SK-N-SH (cell line): ENCODE measurements at regions not wholly inside any gene's neighbourhood (a gene's known extent, or its start where the extent isn't known, plus 50 kb on each side); places are given as distances from the start of the nearest gene placed in this dataset.

Experiments
- CTCF ChIA-PET: fragments of 300-600, 350-600 bp; formaldehyde crosslinking; extraction: SDS; loops from one replicate; lab custom pipeline; 2021; lab: Yijun Ruan, JAX
- POLR2A ChIA-PET: fragments of 350-600 bp; sonication (Branson Sonifier 250); formaldehyde crosslinking; extraction: SDS; loops from one replicate; lab custom pipeline; 2020; ENCODE audit warnings: antibody characterized with exemption, inconsistent platforms; lab: Yijun Ruan, JAX
- DNase-seq: peaks from one replicate; pipeline ENCODE4 v3.0.0; 2012
- H2AFZ ChIP-seq: fragments of 200-600 bp; sonication (generic); 2 replicates; pipeline ENCODE4 v1.8.1; 2016; ENCODE audit warnings: antibody characterized with exemption, mild to moderate bottlenecking, low read depth
- H3F3A ChIP-seq: fragments of 200-600 bp; sonication (generic); replicated peaks from 2 replicates; pipeline ENCODE3; 2016; ENCODE audit warnings: antibody characterized with exemption, mild to moderate bottlenecking; ENCODE audit not compliant: insufficient read depth
- H3K27ac ChIP-seq, 2 experiments: fragments of 200-500 bp in 1 of 2; fragments of 200-600 bp in 1 of 2; sonication (Bioruptor generic) in 1 of 2; sonication (generic), shearing (Covaris generic) in 1 of 2; 2 replicates each; pipeline versions ENCODE4 v1.5.1 to v1.6.1; 2014 to 2016; ENCODE audit warnings: low read depth in 2 of 2, inconsistent platforms in 1 of 2, low read length in 1 of 2, mild to moderate bottlenecking in 1 of 2, mixed read lengths in 1 of 2
- H3K27me3 ChIP-seq: fragments of 200-600 bp; sonication (generic), shearing (Covaris generic); 2 replicates; pipeline ENCODE4 v1.6.1; 2016; ENCODE audit warnings: mixed run types; ENCODE audit not compliant: insufficient read depth
- H3K36me3 ChIP-seq, 2 experiments: fragments of 200-500 bp in 1 of 2; fragments of 200-600 bp in 1 of 2; sonication (Bioruptor generic) in 1 of 2; sonication (generic) in 1 of 2; replicated peaks in 1 of 2; 2 replicates each; pipeline versions ENCODE3 to v1.5.1; 2014 to 2016; ENCODE audit warnings: low read length in 1 of 2, mild to moderate bottlenecking in 1 of 2; ENCODE audit not compliant: insufficient read depth in 2 of 2, control insufficient read depth in 1 of 2
- H3K4me1 ChIP-seq, 2 experiments: fragments of 200-500 bp in 1 of 2; fragments of 200-600 bp in 1 of 2; sonication (Bioruptor generic) in 1 of 2; sonication (generic), shearing (Covaris generic) in 1 of 2; 2 replicates each; pipeline versions ENCODE4 v1.5.1 to v1.6.1; 2014 to 2016; ENCODE audit warnings: low read depth in 1 of 2, low read length in 1 of 2, mixed run types in 1 of 2; ENCODE audit not compliant: insufficient read depth in 2 of 2, control insufficient read depth in 1 of 2
- H3K4me2 ChIP-seq: fragments of 200-600 bp; sonication (generic), shearing (Covaris generic); 2 replicates; pipeline ENCODE4 v1.6.1; 2017; ENCODE audit warnings: mixed run types
- H3K4me3 ChIP-seq, 2 experiments: fragments of 200-500 bp in 1 of 2; fragments of 200-600 bp in 1 of 2; sonication (Bioruptor generic) in 1 of 2; sonication (generic), shearing (Covaris generic) in 1 of 2; 2 replicates each; pipeline versions ENCODE4 v1.5.1 to v1.8.1; 2014 to 2016; ENCODE audit warnings: low read depth in 2 of 2, inconsistent platforms in 1 of 2, low read length in 1 of 2, mild to moderate bottlenecking in 1 of 2, mixed read lengths in 1 of 2, moderate library complexity in 1 of 2
- H3K79me2 ChIP-seq: fragments of 200-600 bp; sonication (generic); 2 replicates; pipeline ENCODE4 v1.8.1; 2017; ENCODE audit warnings: mild to moderate bottlenecking; ENCODE audit not compliant: insufficient read depth
- H3K9ac ChIP-seq: fragments of 200-600 bp; sonication (generic); 2 replicates; pipeline ENCODE4 v1.6.1; 2017; ENCODE audit warnings: mixed run types
- H3K9me2 ChIP-seq: fragments of 200-600 bp; sonication (generic); 2 replicates; pipeline ENCODE4 v1.6.1; 2017; ENCODE audit warnings: mixed run types
- H3K9me3 ChIP-seq: fragments of 200-600 bp; sonication (generic); 2 replicates; pipeline ENCODE4 v1.6.1; 2017; ENCODE audit warnings: mixed run types, mild to moderate bottlenecking, moderate library complexity
- H4K20me1 ChIP-seq: fragments of 200-600 bp; sonication (generic); 2 replicates; pipeline ENCODE4 v1.6.1; 2017; ENCODE audit warnings: mild to moderate bottlenecking, mixed run types; ENCODE audit not compliant: insufficient read depth
- CHD2 ChIP-seq: fragments of 150-350 bp; IDR thresholded peaks from 2 replicates; pipeline ENCODE4 v1.6.1; 2018; ENCODE audit warnings: low read length; ENCODE audit not compliant: partially characterized antibody
- CTCF ChIP-seq: fragments of 200-600 bp; sonication (generic); IDR thresholded peaks from 2 replicates; pipeline ENCODE4 v1.6.1; 2017; ENCODE audit warnings: antibody characterized with exemption, mild to moderate bottlenecking, moderate library complexity
- ELF1 ChIP-seq: IDR thresholded peaks from 2 replicates; pipeline ENCODE4 v1.4.0; 2012
- EP300 ChIP-seq, 2 experiments: IDR thresholded peaks; 2 replicates each; pipeline versions ENCODE4 v1.4.0 to v1.6.1; 2012; ENCODE audit warnings: borderline replicate concordance in 1 of 2, low read depth in 1 of 2, low read length in 1 of 2
- EZH2phosphoT487 ChIP-seq: fragments of 200-600 bp; sonication (generic); IDR thresholded peaks from 2 replicates; pipeline ENCODE4 v1.6.1; 2017; ENCODE audit warnings: low read depth, mixed run types, mild to moderate bottlenecking, antibody characterized with exemption, moderate library complexity, borderline replicate concordance
- FOXJ3 ChIP-seq: sonication (generic); formaldehyde crosslinking; IDR thresholded peaks from 2 replicates; pipeline ENCODE4 v1.5.1; 2020; ENCODE audit warnings: mild to moderate bottlenecking, missing genetic modification reagents
- FOXM1 ChIP-seq: IDR thresholded peaks from 2 replicates; pipeline ENCODE4 v1.4.0; 2012; ENCODE audit warnings: low read depth, mild to moderate bottlenecking
- IRF3 ChIP-seq: fragments of 150-350 bp; IDR thresholded peaks from 2 replicates; pipeline ENCODE4 v1.6.1; 2016; ENCODE audit warnings: mild to moderate bottlenecking, low read depth, low read length
- JUND ChIP-seq: IDR thresholded peaks from 2 replicates; pipeline ENCODE4 v1.4.0; 2012
- MXI1 ChIP-seq: IDR thresholded peaks from 2 replicates; pipeline ENCODE4 v1.6.1; 2012; ENCODE audit warnings: mild to moderate bottlenecking, low read depth, low read length, improper control_type of control experiment
- PBX3 ChIP-seq: IDR thresholded peaks from 2 replicates; pipeline ENCODE4; 2012
- RFX5 ChIP-seq: IDR thresholded peaks from 2 replicates; pipeline ENCODE4 v1.6.1; 2012; ENCODE audit warnings: mild to moderate bottlenecking, improper control_type of control experiment, low read length
- RXRA ChIP-seq: IDR thresholded peaks from 2 replicates; pipeline ENCODE4 v1.4.0; 2012; ENCODE audit warnings: low read depth, mild to moderate bottlenecking, borderline replicate concordance
- SIN3A ChIP-seq: IDR thresholded peaks from 2 replicates; pipeline ENCODE4 v1.6.1; 2012; ENCODE audit warnings: low read depth, mild to moderate bottlenecking, low read length, moderate library complexity, borderline replicate concordance
- SMC3 ChIP-seq: IDR thresholded peaks from 2 replicates; pipeline ENCODE4 v1.6.1; 2012; ENCODE audit warnings: low read depth, low read length, improper control_type of control experiment
- TCF12 ChIP-seq: IDR thresholded peaks from 2 replicates; pipeline ENCODE4 v1.4.0; 2012
- USF1 ChIP-seq: IDR thresholded peaks from 2 replicates; pipeline ENCODE4 v1.4.0; 2012; ENCODE audit warnings: low read depth, borderline replicate concordance
- USF2 ChIP-seq: fragments of 150-350 bp; IDR thresholded peaks from 2 replicates; pipeline ENCODE4 v1.6.1; 2017; ENCODE audit warnings: antibody characterized with exemption, low read length, low read depth, borderline replicate concordance
- WGBS: methylation state at CpG from one replicate; pipeline ENCODE4 v1.1.6; 2017; ENCODE audit warnings: low lambda C conversion rate; 5-methylcytosine and 5-hydroxymethylcytosine counted together
- TF ChIP-seq, protein P1 (sequence below): IDR thresholded peaks from 2 replicates; pipeline ENCODE4 v1.4.0; 2012; ENCODE audit warnings: low read depth

GRCh38 chr19:31146015-31146414 is 203.2 kb downstream of the TSHZ3 start:
- DNase-seq = no peak
- Histone ChIP-seq H3K9ac (no peak overlapping the region), H3F3A (peaks cover 3% of the 10 kb centered on the region), H3K9me2 (no peaks in the 10 kb centered on the region), H3K27ac (no peak overlapping the region), H3K4me2 (no peak overlapping the region), H3K27me3 (no peaks in the 10 kb centered on the region), H3K4me3 (no peak overlapping the region), H2AFZ (no peak overlapping the region), H4K20me1 (no peaks in the 10 kb centered on the region), H3K36me3 (no peaks in the 10 kb centered on the region), H3K79me2 (no peaks in the 10 kb centered on the region), H3K9me3 (no peaks in the 10 kb centered on the region), H3K4me1 (peaks cover 0 to 7% of the 10 kb centered on the region in 2 experiments; a peak in 1 of 4 replicates)
- TF ChIP-seq MXI1 = no peak
- no peak for TF ChIP-seq SMC3
- TF ChIP-seq, protein P1, sequence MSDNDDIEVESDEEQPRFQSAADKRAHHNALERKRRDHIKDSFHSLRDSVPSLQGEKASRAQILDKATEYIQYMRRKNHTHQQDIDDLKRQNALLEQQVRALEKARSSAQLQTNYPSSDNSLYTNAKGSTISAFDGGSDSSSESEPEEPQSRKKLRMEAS = no peak
- no peak for TF ChIP-seq CHD2
- no peak for TF ChIP-seq RFX5
- TF ChIP-seq SIN3A = no peak
- no peak for TF ChIP-seq RXRA
- no peak for TF ChIP-seq IRF3
- TF ChIP-seq FOXJ3 = no peak
- no peak for TF ChIP-seq PBX3
- TF ChIP-seq TCF12 = no peak
- no peak for TF ChIP-seq EP300 (IDR thresholded peaks at IDR 0.05; ENCODE audit: borderline replicate concordance in 1 of 2, low read depth in 1 of 2, low read length in 1 of 2)
- TF ChIP-seq CTCF = no peak
- TF ChIP-seq USF2 = no peak
- TF ChIP-seq JUND = no peak
- TF ChIP-seq EZH2phosphoT487 = no peak
- TF ChIP-seq ELF1 = no peak
- no peak for TF ChIP-seq FOXM1
- TF ChIP-seq USF1 = no peak
- ChIA-PET POLR2A (no interaction called here), CTCF (interaction anchor here (0.9 to 1.4 kb wide), 2 partner anchors 9 to 11 kb away, joined by 3 to 4 read pairs; no protein-coding TSS in a partner anchor)
- 80% methylated on average over 13 of the region's 13 CpGs for WGBS
